ENCODE measurements at regions not wholly inside any gene's neighbourhood (a gene's known extent, or its start where the extent isn't known, plus 50 kb on each side); places are given as distances from the start of the nearest gene placed in this dataset.

GRCh38 chrX:143139681-143140080 lies 114.0 kb downstream of the SPANXN4 start:
- H3K9me3 Mint-ChIP-seq, result peaks cover 19% of the 10 kb centered on the region
- H3K9me2 ChIP-seq (ENCODE audit: insufficient read depth), result no peaks in the 10 kb centered on the region
- TF ChIP-seq ZNF114 (CRISPR knock-in tag; IDR thresholded peaks at IDR 0.05) (no peak), STAT1 (IDR thresholded peaks at IDR 0.05; ENCODE audit: unreplicated experiment) (no peak), CREB1 (CRISPR knock-in tag; IDR thresholded peaks at IDR 0.05; ENCODE audit: low read depth) (no peak), POLR2AphosphoS5 (IDR thresholded peaks at IDR 0.05; ENCODE audit: low read depth) (no peak), CTCF (conservative IDR thresholded peaks at IDR 0.05; ENCODE audit: low read depth in 2 of 2) (no peak), EZH2 (IDR thresholded peaks at IDR 0.05; ENCODE audit: low read depth, unreplicated experiment) (no peak), EZH2phosphoT487 (IDR thresholded peaks at IDR 0.05; ENCODE audit: unreplicated experiment) (no peak), ZNF331 (CRISPR knock-in tag; IDR thresholded peaks at IDR 0.05; ENCODE audit: low read depth) (no peak)
- TF ChIP-seq, protein P1, sequence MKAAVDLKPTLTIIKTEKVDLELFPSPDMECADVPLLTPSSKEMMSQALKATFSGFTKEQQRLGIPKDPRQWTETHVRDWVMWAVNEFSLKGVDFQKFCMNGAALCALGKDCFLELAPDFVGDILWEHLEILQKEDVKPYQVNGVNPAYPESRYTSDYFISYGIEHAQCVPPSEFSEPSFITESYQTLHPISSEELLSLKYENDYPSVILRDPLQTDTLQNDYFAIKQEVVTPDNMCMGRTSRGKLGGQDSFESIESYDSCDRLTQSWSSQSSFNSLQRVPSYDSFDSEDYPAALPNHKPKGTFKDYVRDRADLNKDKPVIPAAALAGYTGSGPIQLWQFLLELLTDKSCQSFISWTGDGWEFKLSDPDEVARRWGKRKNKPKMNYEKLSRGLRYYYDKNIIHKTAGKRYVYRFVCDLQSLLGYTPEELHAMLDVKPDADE (IDR thresholded peaks at IDR 0.05), result no peak
- H3K36me3 Mint-ChIP-seq (ENCODE audit: low read depth), result peaks cover 5% of the 10 kb centered on the region; the same call in 1 of the 3 replicates
- no peak overlapping the region for H3K4me2 ChIP-seq
- no peaks in the 10 kb centered on the region for H3K79me2 ChIP-seq (replicated peaks; ENCODE audit: insufficient read depth)
- no peak overlapping the region for H2AFZ ChIP-seq
- H4K20me1 ChIP-seq (replicated peaks; ENCODE audit: insufficient read depth), result no peaks in the 10 kb centered on the region
- peaks cover 6% of the 10 kb centered on the region for H3K4me1 ChIP-seq (ENCODE audit: insufficient read depth)
- H3K27ac Mint-ChIP-seq, result no peak overlapping the region
- no peaks in the 10 kb centered on the region for H3K27me3 ChIP-seq (ENCODE audit: insufficient read depth)
- ATAC-seq (no peak), DNase-seq (ENCODE audit: low spot score) (no peak)
- no peak overlapping the region for H3K27ac ChIP-seq (ENCODE audit: low read depth)
- no peaks in the 10 kb centered on the region for H3K4me1 Mint-ChIP-seq
- no peaks in the 10 kb centered on the region for H3K36me3 ChIP-seq (ENCODE audit: insufficient read depth)
- no peak overlapping the region for H3K4me3 Mint-ChIP-seq
- H3K27me3 Mint-ChIP-seq (ENCODE audit: insufficient read depth, low read depth, poor library complexity), result peaks cover 1% of the 10 kb centered on the region
- no peaks in the 10 kb centered on the region for H3F3A ChIP-seq (replicated peaks; ENCODE audit: low read depth)
- H3K4me3 ChIP-seq, result no peak overlapping the region

DNA sequence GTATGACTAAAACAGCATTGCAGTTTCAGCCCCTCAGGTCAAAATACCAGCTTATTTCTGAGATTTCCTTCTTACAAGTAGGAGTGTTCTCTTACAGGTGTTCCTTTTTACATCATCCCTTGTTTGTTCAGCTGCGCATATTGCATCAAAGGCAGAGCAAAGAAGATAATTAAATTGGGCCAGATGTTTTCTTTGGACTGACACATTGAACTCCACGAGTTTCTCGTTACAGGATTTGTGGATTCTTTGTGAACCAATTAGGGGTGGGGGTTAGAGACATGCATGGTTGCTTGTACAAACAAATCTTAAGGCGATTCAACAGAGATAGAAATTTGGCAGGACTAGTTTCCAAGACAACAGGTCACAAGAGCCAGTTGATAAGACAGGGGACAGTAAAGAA lies 95.7 kb downstream of the SPANXN4 start:
- Histone ChIP-seq H3K79me2 (replicated peaks; ENCODE audit: insufficient read depth) (no peaks in the 10 kb centered on the region), H3F3A (replicated peaks; ENCODE audit: low read depth) (no peaks in the 10 kb centered on the region), H3K36me3 (ENCODE audit: insufficient read depth) (no peaks in the 10 kb centered on the region), H3K4me1 (ENCODE audit: insufficient read depth) (no peaks in the 10 kb centered on the region), H3K4me3 (no peak overlapping the region), H3K9me2 (ENCODE audit: insufficient read depth) (no peaks in the 10 kb centered on the region), H3K4me2 (no peak overlapping the region), H4K20me1 (replicated peaks; ENCODE audit: insufficient read depth) (no peaks in the 10 kb centered on the region), H3K27me3 (ENCODE audit: insufficient read depth) (no peaks in the 10 kb centered on the region), H2AFZ (no peak overlapping the region), H3K27ac (ENCODE audit: low read depth) (no peak overlapping the region)
- H3K36me3 Mint-ChIP-seq (ENCODE audit: low read depth), result peaks cover 6% of the 10 kb centered on the region
- no peak overlapping the region for H3K4me3 Mint-ChIP-seq
- ATAC-seq (no peak), DNase-seq (ENCODE audit: low spot score) (no peak)
- peaks cover 4% of the 10 kb centered on the region; the same call in 2 of the 3 replicates for H3K4me1 Mint-ChIP-seq
- no peaks in the 10 kb centered on the region for H3K27me3 Mint-ChIP-seq (ENCODE audit: insufficient read depth, low read depth, poor library complexity)
- no peak overlapping the region for H3K27ac Mint-ChIP-seq
- H3K9me3 Mint-ChIP-seq, result peaks cover 16% of the 10 kb centered on the region
- no peak for TF ChIP-seq ZNF114 (CRISPR knock-in tag; IDR thresholded peaks at IDR 0.05)
- TF ChIP-seq, protein P1 (IDR thresholded peaks at IDR 0.05), result no peak
- no peak for TF ChIP-seq NANOG (IDR thresholded peaks at IDR 0.05; ENCODE audit: borderline replicate concordance)
- TF ChIP-seq CTCF (conservative IDR thresholded peaks at IDR 0.05; ENCODE audit: low read depth in 2 of 2), result no peak
- TF ChIP-seq, protein P2, sequence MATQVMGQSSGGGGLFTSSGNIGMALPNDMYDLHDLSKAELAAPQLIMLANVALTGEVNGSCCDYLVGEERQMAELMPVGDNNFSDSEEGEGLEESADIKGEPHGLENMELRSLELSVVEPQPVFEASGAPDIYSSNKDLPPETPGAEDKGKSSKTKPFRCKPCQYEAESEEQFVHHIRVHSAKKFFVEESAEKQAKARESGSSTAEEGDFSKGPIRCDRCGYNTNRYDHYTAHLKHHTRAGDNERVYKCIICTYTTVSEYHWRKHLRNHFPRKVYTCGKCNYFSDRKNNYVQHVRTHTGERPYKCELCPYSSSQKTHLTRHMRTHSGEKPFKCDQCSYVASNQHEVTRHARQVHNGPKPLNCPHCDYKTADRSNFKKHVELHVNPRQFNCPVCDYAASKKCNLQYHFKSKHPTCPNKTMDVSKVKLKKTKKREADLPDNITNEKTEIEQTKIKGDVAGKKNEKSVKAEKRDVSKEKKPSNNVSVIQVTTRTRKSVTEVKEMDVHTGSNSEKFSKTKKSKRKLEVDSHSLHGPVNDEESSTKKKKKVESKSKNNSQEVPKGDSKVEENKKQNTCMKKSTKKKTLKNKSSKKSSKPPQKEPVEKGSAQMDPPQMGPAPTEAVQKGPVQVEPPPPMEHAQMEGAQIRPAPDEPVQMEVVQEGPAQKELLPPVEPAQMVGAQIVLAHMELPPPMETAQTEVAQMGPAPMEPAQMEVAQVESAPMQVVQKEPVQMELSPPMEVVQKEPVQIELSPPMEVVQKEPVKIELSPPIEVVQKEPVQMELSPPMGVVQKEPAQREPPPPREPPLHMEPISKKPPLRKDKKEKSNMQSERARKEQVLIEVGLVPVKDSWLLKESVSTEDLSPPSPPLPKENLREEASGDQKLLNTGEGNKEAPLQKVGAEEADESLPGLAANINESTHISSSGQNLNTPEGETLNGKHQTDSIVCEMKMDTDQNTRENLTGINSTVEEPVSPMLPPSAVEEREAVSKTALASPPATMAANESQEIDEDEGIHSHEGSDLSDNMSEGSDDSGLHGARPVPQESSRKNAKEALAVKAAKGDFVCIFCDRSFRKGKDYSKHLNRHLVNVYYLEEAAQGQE (IDR thresholded peaks at IDR 0.05; ENCODE audit: unreplicated experiment), result no peak

All from GM23338 (cell line).